GM19463 (cell line): ENCODE measurements at regions not wholly inside any gene's neighbourhood (a gene's known extent, or its start where the extent isn't known, plus 50 kb on each side); places are given as distances from the start of the nearest gene placed in this dataset.

Experiments used
- ATAC-seq: cut with Tn5 transposase; IDR thresholded peaks from one replicate; pipeline ENCODE4 v1.9.1; 2021; ENCODE audit warnings: mild to moderate bottlenecking, moderate library complexity; ENCODE audit not compliant: unreplicated experiment

DNA sequence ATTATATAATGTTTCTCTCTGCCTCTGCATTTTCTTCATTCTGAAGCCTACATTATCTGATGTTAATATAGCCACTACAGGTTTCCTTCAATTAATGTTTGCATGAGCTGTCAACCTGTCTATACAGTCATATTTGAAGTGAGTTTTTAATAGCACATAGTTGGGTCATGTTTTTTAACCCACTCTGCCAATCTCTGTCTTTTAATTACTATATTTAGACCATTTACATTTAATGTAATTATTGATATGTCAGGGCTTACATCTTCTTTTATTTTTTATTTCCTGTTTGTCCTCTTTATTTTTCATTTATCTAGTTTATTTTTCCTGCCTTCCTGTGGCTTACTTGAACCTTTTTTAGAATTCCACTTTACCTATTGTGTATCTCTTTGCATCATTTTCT lies 124.3 kb upstream of the PDE1C start:
- ATAC-seq, result no peak

GRCh38 chr7:32191305-32191704 lies 121.1 kb upstream of the PDE1C start:
- no peak for ATAC-seq

DNA sequence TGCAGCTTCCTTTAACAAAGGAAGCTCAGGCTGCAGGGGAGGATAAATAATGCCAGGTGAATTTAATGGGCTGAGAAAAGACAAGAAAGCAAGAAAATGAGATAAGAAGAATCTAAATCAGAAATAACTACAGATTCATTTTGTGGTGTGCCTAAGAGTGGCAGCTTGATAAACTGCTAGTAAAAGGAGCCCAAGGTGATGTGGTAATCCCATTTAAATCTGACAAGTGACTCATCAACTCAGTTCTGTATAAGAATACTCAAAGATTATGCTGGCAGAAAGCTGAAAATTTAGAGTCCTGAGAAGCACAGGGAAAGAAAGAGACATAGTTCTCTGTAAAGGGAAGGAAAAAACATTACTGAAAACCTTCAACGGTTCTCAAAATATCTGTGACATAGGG lies 109.4 kb upstream of the PDE1C start:
- no peak for ATAC-seq

DNA sequence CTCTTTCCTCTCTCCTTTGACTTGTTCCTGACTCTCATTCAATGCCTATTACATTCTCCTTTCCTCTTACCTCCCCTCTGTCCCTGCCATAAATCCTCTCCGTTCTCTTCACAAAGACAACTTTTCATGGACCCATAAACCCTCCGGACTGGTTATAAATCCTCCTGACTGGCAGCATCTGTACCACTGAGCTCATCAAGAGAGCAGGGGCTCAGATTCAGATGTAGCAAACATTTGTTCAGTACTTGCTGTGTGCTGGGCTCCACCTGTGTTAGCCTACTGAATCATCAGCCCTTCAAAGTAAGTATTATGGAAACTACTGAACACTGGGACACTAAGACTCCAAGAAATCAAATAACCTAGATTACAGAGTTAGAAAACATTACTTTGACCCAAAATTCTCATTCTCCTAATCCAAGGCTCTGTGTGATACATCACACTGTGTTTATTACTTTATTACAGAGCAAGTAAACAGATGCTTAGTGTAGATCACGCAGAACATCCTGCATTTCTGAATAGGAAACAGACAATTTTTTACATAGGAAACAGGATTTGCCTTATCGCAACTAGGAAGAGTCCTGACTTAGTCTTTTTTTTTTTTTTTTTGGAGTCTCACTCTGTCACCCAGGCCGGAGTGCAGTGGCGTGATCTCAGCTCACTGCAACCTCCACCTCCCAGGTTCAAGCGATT lies 108.6 kb upstream of the PDE1C start:
- ATAC-seq, result no peak

GRCh38 chr7:32177232-32177631 lies 107.0 kb upstream of the PDE1C start:
- no peak for ATAC-seq

DNA sequence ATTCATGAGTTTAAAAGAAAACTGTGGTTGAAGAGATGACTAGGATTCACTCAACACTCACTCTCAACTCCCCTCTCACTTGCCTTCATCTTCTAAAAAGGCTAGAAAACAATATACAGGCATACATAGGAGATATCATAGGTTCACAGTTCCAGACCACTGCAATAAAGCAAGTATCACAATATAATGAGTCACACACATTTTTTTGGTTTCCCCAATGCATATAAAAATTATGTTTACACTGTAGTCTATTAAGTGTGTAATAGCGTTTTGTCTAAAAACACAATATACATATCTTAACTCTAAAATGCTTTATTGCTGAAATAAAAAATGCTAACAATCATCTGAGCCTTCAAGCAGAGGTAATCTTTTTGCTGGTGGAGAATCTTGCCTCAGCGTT lies 104.9 kb upstream of the PDE1C start:
- no peak for ATAC-seq

DNA sequence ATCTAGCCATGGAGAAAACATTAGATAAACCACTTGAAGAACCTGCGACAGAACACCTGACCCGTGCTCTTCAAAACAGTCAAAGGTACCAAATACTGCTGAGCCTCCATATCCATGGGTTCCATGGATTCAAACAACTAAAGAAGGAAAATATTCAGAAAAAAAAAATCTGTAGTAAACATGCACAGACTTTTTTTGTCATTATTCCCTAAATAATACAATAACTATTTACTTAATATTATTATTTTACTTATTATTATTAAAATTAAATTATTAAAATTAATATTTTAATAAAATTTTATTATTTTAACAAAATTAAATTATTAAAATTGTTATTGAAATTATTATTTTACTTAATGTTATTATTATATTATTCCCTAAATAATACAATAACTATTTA lies 101.0 kb upstream of the PDE1C start:
- ATAC-seq, result no peak

DNA sequence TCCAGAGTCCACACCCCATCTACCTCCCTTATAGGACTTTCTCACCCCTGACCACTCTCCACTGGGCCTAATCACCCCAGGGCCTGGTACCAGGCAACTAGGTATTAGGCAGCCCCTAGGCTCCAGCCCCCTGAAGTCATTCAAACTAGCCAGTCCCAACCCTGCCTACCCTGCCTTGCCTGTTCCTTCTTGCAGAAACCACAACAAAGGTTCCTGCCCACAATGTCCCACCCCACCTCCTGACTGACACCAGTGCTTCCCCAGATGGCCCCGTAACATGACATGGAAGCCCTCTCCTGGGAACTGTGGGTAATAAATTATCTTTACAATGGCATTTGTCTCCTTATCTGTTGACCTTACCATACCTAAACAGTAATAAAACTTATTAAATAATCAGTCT lies 100.6 kb upstream of the PDE1C start:
- no peak for ATAC-seq

DNA sequence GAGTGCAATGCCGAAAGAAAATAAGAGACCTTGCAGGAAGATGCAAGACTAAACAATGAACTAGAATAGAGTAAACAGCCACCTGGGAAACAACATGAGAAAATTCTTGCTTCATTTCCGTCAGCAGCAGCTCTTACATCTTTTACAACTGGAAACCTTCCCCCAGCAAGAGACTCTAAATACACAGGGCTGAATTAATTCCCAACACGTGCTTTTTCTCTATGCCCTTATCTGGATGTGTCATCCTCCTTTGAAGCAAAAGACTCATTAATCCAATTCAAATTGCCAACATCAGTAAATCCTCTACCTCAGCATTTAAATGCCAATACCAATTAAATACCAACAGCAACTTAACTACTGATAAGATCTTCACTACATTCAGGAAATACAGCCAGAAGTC lies 99.0 kb upstream of the PDE1C start:
- ATAC-seq, result no peak

DNA sequence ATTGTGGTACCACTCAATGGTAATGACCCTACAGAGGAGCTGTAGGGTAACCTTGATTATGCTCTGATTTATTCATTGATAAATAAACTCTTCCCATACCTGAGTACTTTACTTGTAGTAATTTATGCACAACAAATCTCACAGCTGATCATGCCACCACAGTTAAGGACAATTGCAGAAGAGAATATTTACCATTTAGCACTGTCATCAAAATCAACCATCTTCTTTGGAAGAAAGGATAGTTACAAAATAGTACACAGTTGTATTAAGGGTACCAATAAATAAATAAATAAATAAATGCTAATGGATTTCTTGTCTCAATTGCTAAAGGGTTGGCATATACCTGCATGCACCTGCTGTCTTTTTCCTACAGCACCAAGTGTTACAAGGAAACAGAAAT lies 97.6 kb upstream of the PDE1C start:
- no peak for ATAC-seq

DNA sequence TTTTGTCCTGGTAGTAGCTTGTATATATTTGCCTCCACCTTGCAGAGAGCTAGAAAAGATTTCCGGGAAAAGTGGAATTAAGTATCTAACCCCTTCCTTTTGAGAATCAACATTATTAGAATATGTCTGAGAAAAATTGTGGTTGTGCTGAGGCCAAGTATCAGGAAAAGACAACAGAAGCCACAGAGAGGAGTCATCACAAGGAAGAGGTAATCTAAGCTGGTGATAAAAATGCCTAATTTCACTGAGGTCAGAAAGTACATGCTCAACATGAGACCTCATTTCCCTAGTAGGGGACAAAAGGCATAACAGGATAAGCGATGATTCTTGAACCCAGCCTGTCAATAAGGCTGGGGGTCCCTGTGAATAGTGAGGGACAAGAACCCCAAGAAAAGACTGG lies 97.0 kb upstream of the PDE1C start:
- ATAC-seq, result no peak

GRCh38 chr7:32164341-32164996 lies 94.3 kb upstream of the PDE1C start:
- no peak for ATAC-seq

- no peak for ATAC-seq
Observed at GRCh38 chr7:32163896-32164295, 93.7 kb upstream of the PDE1C start.

DNA sequence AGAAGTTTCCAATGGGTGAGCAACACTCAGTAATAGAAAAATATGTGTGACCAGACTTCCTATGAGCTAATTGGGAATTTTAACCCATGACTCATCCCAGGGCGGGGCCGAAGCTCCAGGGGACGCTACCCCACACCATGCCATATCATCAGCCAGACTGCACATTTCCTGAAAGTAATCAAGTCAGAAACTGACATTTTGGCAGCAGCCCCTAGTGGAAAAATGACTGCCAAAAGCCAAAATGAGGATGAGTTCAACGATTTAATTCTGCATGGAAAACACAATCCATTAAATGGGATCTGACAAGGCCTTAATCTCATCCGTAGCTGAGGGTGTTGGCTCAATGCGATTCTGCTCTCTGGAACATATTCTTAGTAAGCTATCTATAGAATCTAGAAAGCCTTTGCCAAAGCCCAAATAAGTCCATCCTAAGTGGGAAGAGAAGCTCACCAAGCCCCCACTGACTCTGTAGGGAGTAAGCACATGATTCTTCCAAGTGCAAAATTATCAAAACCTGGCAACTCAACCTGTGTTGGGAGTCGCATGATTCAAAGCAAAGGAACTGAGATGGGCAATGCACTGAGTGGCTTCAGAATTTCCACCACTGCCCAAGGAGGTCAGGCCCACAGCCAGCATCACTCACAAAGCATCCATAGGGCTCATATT lies 93.1 kb upstream of the PDE1C start:
- ATAC-seq, result no peak

- no peak for ATAC-seq
Observed at GRCh38 chr7:32161708-32162107, 91.5 kb upstream of the PDE1C start.

GRCh38 chr7:32158751-32159745 lies 88.8 kb upstream of the PDE1C start:
- no peak for ATAC-seq

DNA sequence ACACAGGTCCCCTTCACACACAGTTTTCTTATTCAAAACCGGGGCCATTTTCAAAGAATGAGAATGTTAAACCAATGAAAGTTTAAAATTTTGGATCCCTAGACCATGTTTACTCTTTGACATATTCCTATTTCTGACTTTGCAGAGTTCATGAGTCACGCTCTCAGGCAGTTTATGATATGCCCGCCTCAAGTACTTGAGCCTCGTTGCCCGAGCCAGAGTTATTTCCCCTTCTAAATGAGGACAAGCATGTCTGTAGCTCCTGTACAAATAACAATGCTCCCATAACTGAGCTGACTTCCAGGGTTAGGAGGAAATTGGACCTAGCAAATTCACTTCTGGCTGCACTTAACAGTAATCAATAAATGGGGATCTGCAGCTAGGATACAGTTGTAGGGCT lies 87.9 kb upstream of the PDE1C start:
- no peak for ATAC-seq

- ATAC-seq, result no peak
Observed at GRCh38 chr7:32155712-32156111, 85.5 kb upstream of the PDE1C start.

GRCh38 chr7:32154797-32155196 lies 84.6 kb upstream of the PDE1C start:
- ATAC-seq, result no peak

DNA sequence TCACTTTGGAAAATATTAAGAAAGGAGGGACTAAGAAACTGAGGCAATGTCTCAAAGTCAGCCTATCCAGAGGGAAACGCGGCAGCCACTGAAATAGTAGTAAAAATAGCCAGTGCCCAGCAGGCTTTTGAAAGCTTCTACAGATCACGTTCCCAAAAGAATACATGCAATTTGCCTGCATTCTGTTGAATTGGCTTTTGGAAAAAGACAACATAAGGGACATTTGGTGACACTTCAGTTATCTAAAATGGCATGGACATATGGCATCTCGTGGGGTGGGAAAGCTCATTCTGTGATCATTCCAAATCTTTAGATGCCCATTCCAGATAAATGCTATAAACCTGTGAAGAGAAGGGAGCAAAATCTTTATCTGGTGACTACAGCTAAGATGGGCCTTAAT lies 82.8 kb upstream of the PDE1C start:
- ATAC-seq, result no peak

GRCh38 chr7:32152576-32152975 lies 82.4 kb upstream of the PDE1C start:
- no peak for ATAC-seq
